H1 (cell line): ENCODE measurements at regions not wholly inside any gene's neighbourhood (a gene's known extent, or its start where the extent isn't known, plus 50 kb on each side); places are given as distances from the start of the nearest gene placed in this dataset.

Source experiments
- BACH1 ChIP-seq: IDR thresholded peaks from 2 replicates; pipeline ENCODE4 v1.6.1; 2012; ENCODE audit warnings: low read length, improper control_type of control experiment
- BRCA1 ChIP-seq: IDR thresholded peaks from 2 replicates; pipeline ENCODE4 v1.6.1; 2012; ENCODE audit warnings: low read depth, low read length, improper control_type of control experiment
- CBX5 ChIP-seq: fragments of 300-800, 300-1000 bp; sonication (generic); IDR thresholded peaks from 2 replicates; pipeline ENCODE4 v1.7.1; 2016; ENCODE audit warnings: antibody characterized with exemption, low read length, low read depth
- CTBP2 ChIP-seq: IDR thresholded peaks from 2 replicates; pipeline ENCODE4 v1.7.0; 2011; ENCODE audit warnings: borderline replicate concordance, mild to moderate bottlenecking, moderate library complexity, mixed read lengths, low read length; ENCODE audit not compliant: insufficient read depth, insufficient read length
- KDM4A ChIP-seq: IDR thresholded peaks from one replicate; pipeline ENCODE4 v1.7.1; 2012; ENCODE audit warnings: low read depth, mild to moderate bottlenecking, moderate library complexity, low read length, inconsistent platforms; ENCODE audit not compliant: severe bottlenecking
- POLR2A ChIP-seq, 2 experiments: IDR thresholded peaks; 1 replicate in 1 of 2; 2 replicates in 1 of 2; pipeline ENCODE4 v1.6.1; 2011; ENCODE audit warnings: low read depth in 2 of 2, low read length in 2 of 2, mild to moderate bottlenecking in 2 of 2; ENCODE audit errors: control extremely low read depth in 1 of 2
- RAD21 ChIP-seq, 2 experiments: IDR thresholded peaks in 1 of 2; conservative IDR thresholded peaks in 1 of 2; 2 replicates each; pipeline ENCODE4 v1.6.1; 2011; ENCODE audit warnings: low read depth in 2 of 2, low read length in 2 of 2, improper control_type of control experiment in 1 of 2, inconsistent platforms in 1 of 2, mild to moderate bottlenecking in 1 of 2, moderate library complexity in 1 of 2
- RNF2 ChIP-seq: fragments of 200-900, 300-1000 bp; sonication (generic); IDR thresholded peaks from 2 replicates; pipeline ENCODE4 v1.7.1; 2016; ENCODE audit warnings: borderline replicate concordance, low read depth, mild to moderate bottlenecking, antibody characterized with exemption, low read length; ENCODE audit not compliant: poor library complexity, severe bottlenecking; ENCODE audit errors: missing control alignments
- SAP30 ChIP-seq: fragments of 300-600 bp; sonication (generic); IDR thresholded peaks from 2 replicates; pipeline ENCODE4 v1.7.1; 2012; ENCODE audit warnings: low read length, moderate library complexity, mild to moderate bottlenecking, inconsistent platforms; ENCODE audit not compliant: insufficient read depth, insufficient replicate concordance
- SIRT6 ChIP-seq: IDR thresholded peaks from one replicate; pipeline ENCODE4 v1.7.1; 2012; ENCODE audit warnings: low read length, inconsistent platforms
- TCF12 ChIP-seq: IDR thresholded peaks from 2 replicates; pipeline ENCODE4 v1.6.1; 2011; ENCODE audit warnings: low read depth, mild to moderate bottlenecking, low read length
- ZNF274 ChIP-seq: IDR thresholded peaks from 2 replicates; pipeline ENCODE4 v1.7.0; 2012; ENCODE audit warnings: low read length, borderline replicate concordance; ENCODE audit errors: extremely low read depth
- TF ChIP-seq, protein P1 (sequence below), 3 experiments: IDR thresholded peaks; 1 replicate in 2 of 3; 2 replicates in 1 of 3; pipeline versions ENCODE4 v1.5.1 to v1.6.1; 2011; ENCODE audit warnings: low read length in 3 of 3, mild to moderate bottlenecking in 3 of 3, inconsistent platforms in 2 of 3, low read depth in 1 of 3, moderate library complexity in 1 of 3; ENCODE audit not compliant: insufficient read depth in 1 of 3; ENCODE audit errors: control extremely low read depth in 1 of 3
- TF ChIP-seq, protein P2 (sequence below): IDR thresholded peaks from 2 replicates; pipeline ENCODE4 v1.6.1; 2011; ENCODE audit warnings: low read length, improper control_type of control experiment

DNA sequence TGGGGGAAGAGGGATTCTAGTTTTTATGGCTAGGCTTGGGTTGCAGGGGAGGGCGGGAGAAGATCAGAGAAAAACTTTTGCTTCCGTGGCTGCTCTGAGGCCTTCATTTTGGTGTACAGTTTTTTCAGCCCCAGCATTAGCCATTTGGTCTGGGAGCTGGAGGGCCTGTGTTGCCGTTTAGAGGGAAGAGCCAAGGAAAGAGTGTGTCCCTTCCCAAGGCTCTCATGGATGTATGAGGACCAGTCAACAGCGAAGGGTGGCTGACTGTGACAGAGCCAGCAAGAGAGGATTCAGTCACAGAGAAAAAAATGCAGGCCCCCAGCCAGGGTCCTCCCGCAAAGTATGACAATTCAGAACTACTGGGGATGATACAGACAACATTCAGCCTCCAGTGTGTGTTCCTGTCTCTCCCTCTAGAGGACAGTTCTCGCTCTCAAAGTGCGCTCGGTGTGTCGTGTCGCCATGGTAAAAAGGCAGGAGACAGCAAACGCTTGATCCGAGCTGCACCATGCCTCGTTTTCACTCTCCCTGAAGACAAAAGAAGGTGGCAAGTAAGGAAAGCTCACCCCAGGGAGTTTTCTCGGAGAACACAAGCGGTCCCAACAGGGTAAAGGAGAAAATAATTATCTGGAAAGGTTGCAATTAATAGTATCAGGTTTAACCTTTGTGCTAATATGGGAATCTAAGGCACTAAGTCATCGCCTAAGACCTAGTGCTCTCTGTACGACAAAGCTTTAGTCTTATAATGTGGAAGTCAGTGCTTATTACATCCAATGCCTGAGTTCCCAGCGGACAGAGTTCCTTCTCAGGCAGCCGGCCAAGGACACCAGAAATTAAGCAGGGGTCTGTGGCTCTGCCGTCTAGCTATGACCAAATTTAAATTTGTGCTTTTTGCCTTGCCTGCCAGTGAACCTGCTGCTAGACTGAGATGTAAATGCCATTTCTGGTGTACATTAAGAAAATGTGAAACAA is 157.3 kb upstream of the PLXNC1 start (continued):
- TF ChIP-seq, protein P1, sequence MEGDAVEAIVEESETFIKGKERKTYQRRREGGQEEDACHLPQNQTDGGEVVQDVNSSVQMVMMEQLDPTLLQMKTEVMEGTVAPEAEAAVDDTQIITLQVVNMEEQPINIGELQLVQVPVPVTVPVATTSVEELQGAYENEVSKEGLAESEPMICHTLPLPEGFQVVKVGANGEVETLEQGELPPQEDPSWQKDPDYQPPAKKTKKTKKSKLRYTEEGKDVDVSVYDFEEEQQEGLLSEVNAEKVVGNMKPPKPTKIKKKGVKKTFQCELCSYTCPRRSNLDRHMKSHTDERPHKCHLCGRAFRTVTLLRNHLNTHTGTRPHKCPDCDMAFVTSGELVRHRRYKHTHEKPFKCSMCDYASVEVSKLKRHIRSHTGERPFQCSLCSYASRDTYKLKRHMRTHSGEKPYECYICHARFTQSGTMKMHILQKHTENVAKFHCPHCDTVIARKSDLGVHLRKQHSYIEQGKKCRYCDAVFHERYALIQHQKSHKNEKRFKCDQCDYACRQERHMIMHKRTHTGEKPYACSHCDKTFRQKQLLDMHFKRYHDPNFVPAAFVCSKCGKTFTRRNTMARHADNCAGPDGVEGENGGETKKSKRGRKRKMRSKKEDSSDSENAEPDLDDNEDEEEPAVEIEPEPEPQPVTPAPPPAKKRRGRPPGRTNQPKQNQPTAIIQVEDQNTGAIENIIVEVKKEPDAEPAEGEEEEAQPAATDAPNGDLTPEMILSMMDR (IDR thresholded peaks at IDR 0.05; ENCODE audit: control extremely low read depth in 1 of 3, insufficient read depth in 1 of 3, low read depth in 1 of 3, low read length in 3 of 3) = peak; percentile 52 to 74 (median 63)
- no peak for TF ChIP-seq BACH1
- TF ChIP-seq POLR2A (IDR thresholded peaks at IDR 0.05; ENCODE audit: control extremely low read depth in 1 of 2, low read depth in 2 of 2, low read length in 2 of 2) = no peak
- TF ChIP-seq, protein P2, sequence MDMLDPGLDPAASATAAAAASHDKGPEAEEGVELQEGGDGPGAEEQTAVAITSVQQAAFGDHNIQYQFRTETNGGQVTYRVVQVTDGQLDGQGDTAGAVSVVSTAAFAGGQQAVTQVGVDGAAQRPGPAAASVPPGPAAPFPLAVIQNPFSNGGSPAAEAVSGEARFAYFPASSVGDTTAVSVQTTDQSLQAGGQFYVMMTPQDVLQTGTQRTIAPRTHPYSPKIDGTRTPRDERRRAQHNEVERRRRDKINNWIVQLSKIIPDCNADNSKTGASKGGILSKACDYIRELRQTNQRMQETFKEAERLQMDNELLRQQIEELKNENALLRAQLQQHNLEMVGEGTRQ = no peak
- TF ChIP-seq CBX5 = no peak
- TF ChIP-seq RAD21 (IDR thresholded peaks at IDR 0.05 in 1 of 2, conservative IDR thresholded peaks at IDR 0.05 in 1 of 2; ENCODE audit: low read depth in 2 of 2, low read length in 2 of 2) = peak; percentile 67 to 71
- no peak for TF ChIP-seq RNF2
- TF ChIP-seq SAP30 = no peak
- TF ChIP-seq SIRT6 = no peak
- no peak for TF ChIP-seq CTBP2
- TF ChIP-seq ZNF274 = no peak
- no peak for TF ChIP-seq BRCA1
- no peak for TF ChIP-seq KDM4A
- no peak for TF ChIP-seq TCF12
